ENCODE measurements at regions not wholly inside any gene's neighbourhood (a gene's known extent, or its start where the extent isn't known, plus 50 kb on each side); places are given as distances from the start of the nearest gene placed in this dataset.

- H3K36me3 Mint-ChIP-seq (ENCODE audit: insufficient read depth, unreplicated experiment): no peaks in the 10 kb centered on the region
- H3K27me3 Mint-ChIP-seq (ENCODE audit: unreplicated experiment): no peaks in the 10 kb centered on the region
- no peaks in the 10 kb centered on the region for H3K9me3 Mint-ChIP-seq (ENCODE audit: low read depth, unreplicated experiment)
- H3K4me1 Mint-ChIP-seq (ENCODE audit: low read depth, unreplicated experiment): peaks cover 28% of the 10 kb centered on the region
- DNase-seq: no peak
- intact Hi-C loops (cut with micrococcal nuclease; ENCODE audit: unreplicated experiment): loop anchor here (5.0 kb wide), 2 partner anchors 91 to 161 kb away; no protein-coding TSS in a partner anchor
- TF ChIP-seq, protein P1, sequence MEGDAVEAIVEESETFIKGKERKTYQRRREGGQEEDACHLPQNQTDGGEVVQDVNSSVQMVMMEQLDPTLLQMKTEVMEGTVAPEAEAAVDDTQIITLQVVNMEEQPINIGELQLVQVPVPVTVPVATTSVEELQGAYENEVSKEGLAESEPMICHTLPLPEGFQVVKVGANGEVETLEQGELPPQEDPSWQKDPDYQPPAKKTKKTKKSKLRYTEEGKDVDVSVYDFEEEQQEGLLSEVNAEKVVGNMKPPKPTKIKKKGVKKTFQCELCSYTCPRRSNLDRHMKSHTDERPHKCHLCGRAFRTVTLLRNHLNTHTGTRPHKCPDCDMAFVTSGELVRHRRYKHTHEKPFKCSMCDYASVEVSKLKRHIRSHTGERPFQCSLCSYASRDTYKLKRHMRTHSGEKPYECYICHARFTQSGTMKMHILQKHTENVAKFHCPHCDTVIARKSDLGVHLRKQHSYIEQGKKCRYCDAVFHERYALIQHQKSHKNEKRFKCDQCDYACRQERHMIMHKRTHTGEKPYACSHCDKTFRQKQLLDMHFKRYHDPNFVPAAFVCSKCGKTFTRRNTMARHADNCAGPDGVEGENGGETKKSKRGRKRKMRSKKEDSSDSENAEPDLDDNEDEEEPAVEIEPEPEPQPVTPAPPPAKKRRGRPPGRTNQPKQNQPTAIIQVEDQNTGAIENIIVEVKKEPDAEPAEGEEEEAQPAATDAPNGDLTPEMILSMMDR (IDR thresholded peaks at IDR 0.05; ENCODE audit: unreplicated experiment): no peak
- CTCF ChIA-PET: interaction anchor here (0.7 kb wide), 1 partner anchor 92 kb away, joined by 3 read pairs; no protein-coding TSS in a partner anchor
- BruUV-seq (replicated peaks): no TSS peak
- H3K27ac Mint-ChIP-seq (ENCODE audit: unreplicated experiment): no peak overlapping the region
- no peak overlapping the region for H3K4me3 Mint-ChIP-seq (ENCODE audit: low read depth, unreplicated experiment)
These were observed 276.4 kb upstream of the COBL start for GRCh38 chr7:51592842-51593599.

DNA sequence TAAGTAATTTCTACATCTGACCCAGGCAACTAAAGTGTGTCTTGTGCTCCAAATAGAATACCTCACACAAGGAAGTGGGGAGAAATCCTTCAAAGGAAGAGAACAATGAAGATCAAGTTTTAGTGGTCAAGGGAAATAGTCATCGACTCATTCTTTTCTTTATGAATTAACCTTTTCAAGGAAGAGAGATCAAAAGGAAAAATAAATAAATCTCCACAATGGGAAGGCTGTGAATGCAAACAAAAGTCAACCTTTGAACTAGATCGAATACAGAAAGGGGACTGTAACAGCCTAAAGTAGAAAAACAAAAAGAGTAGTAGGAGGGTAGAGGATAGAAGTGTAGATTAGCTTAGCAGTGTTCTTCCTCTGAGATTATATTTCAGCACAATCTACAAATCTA, 274.6 kb upstream of the COBL start:
- no TSS peak for BruUV-seq (replicated peaks)
- H3K36me3 Mint-ChIP-seq (ENCODE audit: insufficient read depth, unreplicated experiment): no peaks in the 10 kb centered on the region
- H3K4me1 Mint-ChIP-seq (ENCODE audit: low read depth, unreplicated experiment): peaks cover 33% of the 10 kb centered on the region
- H3K9me3 Mint-ChIP-seq (ENCODE audit: low read depth, unreplicated experiment): no peaks in the 10 kb centered on the region
- H3K27ac Mint-ChIP-seq (ENCODE audit: unreplicated experiment): peak overlapping the region; percentile 6
- DNase-seq: no peak
- CTCF ChIA-PET: interaction anchor here (1.0 kb wide), 1 partner anchor 8 kb away, joined by 4 read pairs; no protein-coding TSS in a partner anchor
- H3K4me3 Mint-ChIP-seq (ENCODE audit: low read depth, unreplicated experiment): peak overlapping the region; percentile 1
- TF ChIP-seq, protein P1 (IDR thresholded peaks at IDR 0.05; ENCODE audit: unreplicated experiment): no peak
- no peaks in the 10 kb centered on the region for H3K27me3 Mint-ChIP-seq (ENCODE audit: unreplicated experiment)
- intact Hi-C loops (cut with micrococcal nuclease; ENCODE audit: unreplicated experiment): loop anchor here (5.0 kb wide), 2 partner anchors 89 to 159 kb away; no protein-coding TSS in a partner anchor

DNA sequence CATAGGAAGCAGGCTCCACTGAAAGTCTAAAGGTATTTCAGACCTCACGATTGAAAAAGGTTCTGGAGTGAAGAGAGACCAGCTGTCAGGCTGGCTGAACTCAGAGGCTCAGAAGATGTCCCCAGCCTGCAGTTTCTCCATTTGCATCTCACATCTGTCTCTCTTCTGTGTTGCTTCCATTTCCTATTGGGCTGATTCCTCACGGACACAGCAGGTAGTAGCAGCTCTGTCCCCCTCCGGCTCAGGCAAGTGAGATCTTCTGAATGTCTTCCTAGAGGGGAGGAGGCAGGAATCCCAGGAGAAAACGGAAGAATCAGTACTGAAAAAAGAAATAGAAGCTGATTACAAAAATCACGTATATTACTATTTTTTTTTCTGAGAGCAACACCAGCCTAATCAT, 274.1 kb upstream of the COBL start:
- no TSS peak for BruUV-seq (replicated peaks)
- peaks cover 33% of the 10 kb centered on the region for H3K4me1 Mint-ChIP-seq (ENCODE audit: low read depth, unreplicated experiment)
- no peaks in the 10 kb centered on the region for H3K27me3 Mint-ChIP-seq (ENCODE audit: unreplicated experiment)
- intact Hi-C loops (cut with micrococcal nuclease; ENCODE audit: unreplicated experiment): loop anchor here (5.0 kb wide), 2 partner anchors 88 to 158 kb away; no protein-coding TSS in a partner anchor
- TF ChIP-seq, protein P1 (IDR thresholded peaks at IDR 0.05; ENCODE audit: unreplicated experiment): no peak
- H3K36me3 Mint-ChIP-seq (ENCODE audit: insufficient read depth, unreplicated experiment): no peaks in the 10 kb centered on the region
- no peaks in the 10 kb centered on the region for H3K9me3 Mint-ChIP-seq (ENCODE audit: low read depth, unreplicated experiment)
- CTCF ChIA-PET: no interaction called here
- peak overlapping the region; percentile 6 for H3K27ac Mint-ChIP-seq (ENCODE audit: unreplicated experiment)
- no peak overlapping the region for H3K4me3 Mint-ChIP-seq (ENCODE audit: low read depth, unreplicated experiment)
- DNase-seq: no peak

DNA sequence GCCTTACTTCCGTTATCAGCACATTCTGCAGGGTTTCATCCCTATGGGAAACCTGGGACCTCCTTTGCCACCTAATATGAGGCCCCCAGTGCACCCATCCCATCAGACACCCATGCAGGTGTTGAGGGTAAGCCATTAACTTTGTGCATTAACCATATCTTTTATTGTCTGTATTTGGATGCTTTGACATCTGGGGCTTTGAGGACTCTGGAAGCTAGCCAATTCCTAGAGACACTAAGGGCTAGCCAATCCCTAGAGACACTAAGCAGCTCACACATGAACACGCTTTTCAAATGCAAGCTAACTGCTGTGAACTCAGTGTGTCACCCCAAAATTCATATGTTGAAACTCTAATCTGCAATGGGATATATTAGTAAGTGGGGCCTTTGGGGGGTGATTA, 272.5 kb upstream of the COBL start:
- TF ChIP-seq, protein P1 (IDR thresholded peaks at IDR 0.05; ENCODE audit: unreplicated experiment): no peak
- no peak for DNase-seq
- intact Hi-C loops (cut with micrococcal nuclease; ENCODE audit: unreplicated experiment): no loop called here
- Mint-ChIP-seq H3K36me3 (ENCODE audit: insufficient read depth, unreplicated experiment) (no peaks in the 10 kb centered on the region), H3K9me3 (ENCODE audit: low read depth, unreplicated experiment) (no peaks in the 10 kb centered on the region), H3K4me3 (ENCODE audit: low read depth, unreplicated experiment) (no peak overlapping the region), H3K27ac (ENCODE audit: unreplicated experiment) (no peak overlapping the region), H3K4me1 (ENCODE audit: low read depth, unreplicated experiment) (peaks cover 33% of the 10 kb centered on the region), H3K27me3 (ENCODE audit: unreplicated experiment) (no peaks in the 10 kb centered on the region)
- no TSS peak for BruUV-seq (replicated peaks)
- CTCF ChIA-PET: no interaction called here

Measured in Calu3 (cell line).